ENCODE measurements at regions not wholly inside any gene's neighbourhood (a gene's known extent, or its start where the extent isn't known, plus 50 kb on each side); places are given as distances from the start of the nearest gene placed in this dataset.

DNA sequence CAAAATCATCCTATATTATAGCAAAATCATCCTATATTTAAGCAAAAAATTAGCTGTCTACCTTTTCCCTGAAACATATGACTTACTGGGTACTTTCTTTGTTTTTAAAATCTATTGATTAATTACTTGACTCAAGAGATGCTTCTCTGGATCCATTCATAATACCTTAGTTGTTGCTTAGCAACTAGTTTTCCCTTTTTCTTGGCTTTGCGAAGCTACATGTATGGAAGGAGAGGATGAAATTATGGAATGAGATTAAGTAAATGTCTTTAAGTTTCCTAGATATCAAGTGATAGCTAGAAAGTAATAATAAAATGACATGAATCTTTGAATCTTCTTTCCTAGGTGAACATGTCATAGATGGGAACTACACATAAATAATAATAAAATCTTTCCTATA lies 1033.2 kb upstream of the FAM98A start:
- Histone ChIP-seq H3K4me3 (ENCODE audit: insufficient read depth, low read depth, low read length) (no peak overlapping the region), H3K9me3 (ENCODE audit: insufficient read depth, low read depth, low read length) (no peaks in the 10 kb centered on the region), H2AFZ (ENCODE audit: low read depth, low read length) (no peak overlapping the region), H3K9ac (ENCODE audit: low read length) (no peak overlapping the region), H4K20me1 (ENCODE audit: insufficient read depth, low read length) (no peaks in the 10 kb centered on the region), H3K27me3 (ENCODE audit: insufficient read depth, low read length) (no peaks in the 10 kb centered on the region), H3K36me3 (ENCODE audit: insufficient read depth, low read length) (no peaks in the 10 kb centered on the region), H3K27ac (ENCODE audit: low read depth, low read length) (no peak overlapping the region), H3K4me2 (ENCODE audit: low read length) (no peak overlapping the region), H3K4me1 (ENCODE audit: insufficient read depth, low read length) (no peaks in the 10 kb centered on the region), H3K79me2 (ENCODE audit: insufficient read depth, low read length) (no peaks in the 10 kb centered on the region)
- TF ChIP-seq EZH2 (IDR thresholded peaks at IDR 0.05; ENCODE audit: insufficient read depth, low read length), result no peak
- TF ChIP-seq, protein P1, sequence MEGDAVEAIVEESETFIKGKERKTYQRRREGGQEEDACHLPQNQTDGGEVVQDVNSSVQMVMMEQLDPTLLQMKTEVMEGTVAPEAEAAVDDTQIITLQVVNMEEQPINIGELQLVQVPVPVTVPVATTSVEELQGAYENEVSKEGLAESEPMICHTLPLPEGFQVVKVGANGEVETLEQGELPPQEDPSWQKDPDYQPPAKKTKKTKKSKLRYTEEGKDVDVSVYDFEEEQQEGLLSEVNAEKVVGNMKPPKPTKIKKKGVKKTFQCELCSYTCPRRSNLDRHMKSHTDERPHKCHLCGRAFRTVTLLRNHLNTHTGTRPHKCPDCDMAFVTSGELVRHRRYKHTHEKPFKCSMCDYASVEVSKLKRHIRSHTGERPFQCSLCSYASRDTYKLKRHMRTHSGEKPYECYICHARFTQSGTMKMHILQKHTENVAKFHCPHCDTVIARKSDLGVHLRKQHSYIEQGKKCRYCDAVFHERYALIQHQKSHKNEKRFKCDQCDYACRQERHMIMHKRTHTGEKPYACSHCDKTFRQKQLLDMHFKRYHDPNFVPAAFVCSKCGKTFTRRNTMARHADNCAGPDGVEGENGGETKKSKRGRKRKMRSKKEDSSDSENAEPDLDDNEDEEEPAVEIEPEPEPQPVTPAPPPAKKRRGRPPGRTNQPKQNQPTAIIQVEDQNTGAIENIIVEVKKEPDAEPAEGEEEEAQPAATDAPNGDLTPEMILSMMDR (IDR thresholded peaks at IDR 0.05; ENCODE audit: insufficient read depth, low read depth, low read length), result no peak
- no peak overlapping the region for H3K27ac Mint-ChIP-seq (ENCODE audit: unreplicated experiment)
- DNase-seq (ENCODE audit: low read depth) (no peak), FAIRE-seq (no peak)
- H3K9me3 Mint-ChIP-seq (ENCODE audit: unreplicated experiment), result peaks cover 3% of the 10 kb centered on the region
- no peaks in the 10 kb centered on the region for H3K36me3 Mint-ChIP-seq (ENCODE audit: low read depth, unreplicated experiment)
- H3K4me1 Mint-ChIP-seq (ENCODE audit: low read depth, unreplicated experiment), result no peaks in the 10 kb centered on the region
- no peak overlapping the region for H3K4me3 Mint-ChIP-seq (ENCODE audit: unreplicated experiment)
- H3K27me3 Mint-ChIP-seq (ENCODE audit: low read depth, unreplicated experiment), result no peaks in the 10 kb centered on the region

DNA sequence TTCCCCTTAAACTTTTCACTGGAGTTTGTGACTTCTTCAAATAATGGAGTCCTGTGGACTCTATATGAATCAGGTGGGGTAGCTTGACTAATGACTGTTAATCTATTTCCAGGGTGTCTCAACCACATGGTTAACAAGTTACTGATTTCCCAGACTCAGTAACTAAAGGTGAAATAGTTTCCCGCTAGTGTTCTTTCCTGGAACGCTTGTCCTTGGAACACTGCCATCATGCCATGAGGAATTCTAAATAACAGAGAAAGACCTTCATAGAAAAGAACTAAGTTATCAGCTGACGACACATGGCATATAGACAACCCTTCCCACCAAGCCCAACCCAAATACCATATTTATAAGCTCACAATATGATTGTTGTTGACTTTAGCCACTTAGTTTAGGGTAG lies 1027.9 kb upstream of the FAM98A start:
- no peak overlapping the region for H3K4me3 Mint-ChIP-seq (ENCODE audit: unreplicated experiment)
- DNase-seq (ENCODE audit: low read depth) (no peak), FAIRE-seq (no peak)
- no peaks in the 10 kb centered on the region for H3K4me1 Mint-ChIP-seq (ENCODE audit: low read depth, unreplicated experiment)
- H3K9me3 Mint-ChIP-seq (ENCODE audit: unreplicated experiment), result no peaks in the 10 kb centered on the region
- Histone ChIP-seq H3K4me3 (ENCODE audit: insufficient read depth, low read depth, low read length) (no peak overlapping the region), H2AFZ (ENCODE audit: low read depth, low read length) (no peak overlapping the region), H3K27ac (ENCODE audit: low read depth, low read length) (no peak overlapping the region), H3K9me3 (ENCODE audit: insufficient read depth, low read depth, low read length) (no peaks in the 10 kb centered on the region), H3K79me2 (ENCODE audit: insufficient read depth, low read length) (no peaks in the 10 kb centered on the region), H3K36me3 (ENCODE audit: insufficient read depth, low read length) (no peaks in the 10 kb centered on the region), H3K9ac (ENCODE audit: low read length) (no peak overlapping the region), H4K20me1 (ENCODE audit: insufficient read depth, low read length) (no peaks in the 10 kb centered on the region), H3K4me1 (ENCODE audit: insufficient read depth, low read length) (no peaks in the 10 kb centered on the region), H3K4me2 (ENCODE audit: low read length) (no peak overlapping the region), H3K27me3 (ENCODE audit: insufficient read depth, low read length) (no peaks in the 10 kb centered on the region)
- H3K36me3 Mint-ChIP-seq (ENCODE audit: low read depth, unreplicated experiment), result no peaks in the 10 kb centered on the region
- TF ChIP-seq EZH2 (IDR thresholded peaks at IDR 0.05; ENCODE audit: insufficient read depth, low read length), result no peak
- TF ChIP-seq, protein P1 (IDR thresholded peaks at IDR 0.05; ENCODE audit: insufficient read depth, low read depth, low read length), result no peak
- H3K27ac Mint-ChIP-seq (ENCODE audit: unreplicated experiment), result no peak overlapping the region
- no peaks in the 10 kb centered on the region for H3K27me3 Mint-ChIP-seq (ENCODE audit: low read depth, unreplicated experiment)

DNA sequence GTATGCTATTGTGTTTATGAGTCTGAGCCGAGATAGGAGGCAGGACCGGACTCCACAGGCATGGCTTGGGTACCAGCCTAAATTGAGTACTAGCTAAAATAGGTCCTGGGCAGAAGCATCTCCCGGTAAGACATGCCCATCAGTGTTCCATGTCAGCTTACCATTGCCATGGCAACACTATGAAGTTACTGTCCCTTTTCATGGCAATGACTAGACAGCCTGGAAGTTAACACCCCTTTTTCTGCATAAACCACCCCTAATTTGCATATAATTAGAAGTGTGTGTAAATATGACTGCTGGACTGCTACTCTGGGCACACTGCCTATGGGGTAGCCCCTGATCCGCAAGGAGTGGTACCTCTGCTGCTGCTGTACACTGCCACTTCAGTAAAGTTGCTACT lies 1005.1 kb upstream of the FAM98A start:
- H3K9me3 Mint-ChIP-seq (ENCODE audit: unreplicated experiment), result no peaks in the 10 kb centered on the region
- no peak for FAIRE-seq
- DNase-seq (ENCODE audit: low read depth), result no peak
- H3K4me2 ChIP-seq (ENCODE audit: low read length), result no peak overlapping the region
- no peak for TF ChIP-seq EZH2 (IDR thresholded peaks at IDR 0.05; ENCODE audit: insufficient read depth, low read length)
- TF ChIP-seq, protein P1 (IDR thresholded peaks at IDR 0.05; ENCODE audit: insufficient read depth, low read depth, low read length), result no peak
- no peaks in the 10 kb centered on the region for H3K27me3 Mint-ChIP-seq (ENCODE audit: low read depth, unreplicated experiment)
- H3K4me3 ChIP-seq (ENCODE audit: insufficient read depth, low read depth, low read length), result no peak overlapping the region
- H3K36me3 Mint-ChIP-seq (ENCODE audit: low read depth, unreplicated experiment), result no peaks in the 10 kb centered on the region
- no peaks in the 10 kb centered on the region for H3K4me1 ChIP-seq (ENCODE audit: insufficient read depth, low read length)
- no peak overlapping the region for H3K4me3 Mint-ChIP-seq (ENCODE audit: unreplicated experiment)
- H3K9ac ChIP-seq (ENCODE audit: low read length), result no peak overlapping the region
- no peak overlapping the region for H2AFZ ChIP-seq (ENCODE audit: low read depth, low read length)
- no peaks in the 10 kb centered on the region for H3K79me2 ChIP-seq (ENCODE audit: insufficient read depth, low read length)
- H3K27ac Mint-ChIP-seq (ENCODE audit: unreplicated experiment), result no peak overlapping the region
- no peaks in the 10 kb centered on the region for H3K27me3 ChIP-seq (ENCODE audit: insufficient read depth, low read length)
- no peaks in the 10 kb centered on the region for H4K20me1 ChIP-seq (ENCODE audit: insufficient read depth, low read length)
- H3K4me1 Mint-ChIP-seq (ENCODE audit: low read depth, unreplicated experiment), result no peaks in the 10 kb centered on the region
- H3K27ac ChIP-seq (ENCODE audit: low read depth, low read length), result no peak overlapping the region
- H3K36me3 ChIP-seq (ENCODE audit: insufficient read depth, low read length), result no peaks in the 10 kb centered on the region
- H3K9me3 ChIP-seq (ENCODE audit: insufficient read depth, low read depth, low read length), result no peaks in the 10 kb centered on the region
